Activated naive CD4-positive, alpha-beta T cell treated with anti-CD3 and anti-CD28 coated beads, Interleukin-2, amount 50 U/mL, for 24 hours (primary cell): ENCODE measurements at regions not wholly inside any gene's neighbourhood (a gene's known extent, or its start where the extent isn't known, plus 50 kb on each side); places are given as distances from the start of the nearest gene placed in this dataset.

ENCODE experiments used
- H3K27ac Mint-ChIP-seq: one replicate; pipeline ENCODE4 v1.8.0; 2021; ENCODE audit warnings: mild to moderate bottlenecking, mixed read lengths
- H3K27me3 Mint-ChIP-seq: one replicate; pipeline ENCODE4 v1.8.0; 2021; ENCODE audit warnings: mixed read lengths
- H3K36me3 Mint-ChIP-seq: one replicate; pipeline ENCODE4 v1.8.0; 2021; ENCODE audit warnings: mixed read lengths
- H3K4me1 Mint-ChIP-seq: one replicate; pipeline ENCODE4 v1.8.0; 2021; ENCODE audit warnings: mixed read lengths
- H3K4me3 Mint-ChIP-seq: one replicate; pipeline ENCODE4 v1.8.0; 2021; ENCODE audit warnings: mild to moderate bottlenecking, mixed read lengths
- H3K9me3 Mint-ChIP-seq: one replicate; pipeline ENCODE4 v1.8.0; 2021; ENCODE audit warnings: mixed read lengths

DNA sequence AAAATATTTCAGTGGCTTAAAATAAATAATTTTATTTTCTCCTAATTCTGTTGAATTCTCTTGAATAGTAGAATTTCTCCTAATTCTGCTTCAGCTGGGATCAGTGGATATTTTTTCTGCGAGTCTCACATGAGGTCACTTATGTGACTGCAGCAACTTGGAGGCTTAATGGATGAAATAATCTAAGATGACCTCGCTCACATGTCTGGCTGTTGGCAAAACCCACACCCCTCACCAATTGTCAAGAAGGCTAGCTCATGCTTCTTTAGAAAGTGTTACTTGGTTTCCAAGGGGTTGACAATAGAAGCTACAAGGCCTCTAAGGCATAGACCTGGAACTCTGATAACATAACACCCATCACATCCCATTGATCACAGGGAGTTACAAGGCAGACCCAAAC is 156.9 kb upstream of the DPYD start:
- Mint-ChIP-seq H3K36me3 (no peaks in the 10 kb centered on the region), H3K27ac (no peak overlapping the region), H3K9me3 (no peaks in the 10 kb centered on the region), H3K4me3 (no peak overlapping the region), H3K4me1 (no peaks in the 10 kb centered on the region), H3K27me3 (peaks cover 1% of the 10 kb centered on the region)

DNA sequence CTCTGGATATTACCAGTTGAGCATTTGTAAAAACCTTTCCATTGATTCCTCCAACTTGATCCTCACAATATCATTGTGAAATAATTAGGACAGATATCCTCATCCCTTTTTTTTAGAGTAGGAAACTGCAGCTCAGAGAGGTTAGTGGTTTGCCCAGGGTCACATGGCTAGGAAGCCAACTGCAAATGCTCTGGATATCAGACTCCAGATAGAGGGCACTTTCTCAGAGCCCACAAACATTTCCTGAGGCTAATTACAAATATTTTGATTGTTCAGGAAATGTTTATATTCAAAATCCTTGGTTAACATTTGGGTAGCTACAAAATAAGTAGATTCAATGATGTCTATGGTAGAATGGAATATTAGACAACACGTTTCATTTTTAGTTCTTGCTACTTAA is 154.8 kb upstream of the DPYD start:
- peaks cover 11% of the 10 kb centered on the region for H3K27me3 Mint-ChIP-seq
- H3K9me3 Mint-ChIP-seq, result no peaks in the 10 kb centered on the region
- no peak overlapping the region for H3K4me3 Mint-ChIP-seq
- no peaks in the 10 kb centered on the region for H3K36me3 Mint-ChIP-seq
- no peak overlapping the region for H3K27ac Mint-ChIP-seq
- H3K4me1 Mint-ChIP-seq, result no peaks in the 10 kb centered on the region

DNA sequence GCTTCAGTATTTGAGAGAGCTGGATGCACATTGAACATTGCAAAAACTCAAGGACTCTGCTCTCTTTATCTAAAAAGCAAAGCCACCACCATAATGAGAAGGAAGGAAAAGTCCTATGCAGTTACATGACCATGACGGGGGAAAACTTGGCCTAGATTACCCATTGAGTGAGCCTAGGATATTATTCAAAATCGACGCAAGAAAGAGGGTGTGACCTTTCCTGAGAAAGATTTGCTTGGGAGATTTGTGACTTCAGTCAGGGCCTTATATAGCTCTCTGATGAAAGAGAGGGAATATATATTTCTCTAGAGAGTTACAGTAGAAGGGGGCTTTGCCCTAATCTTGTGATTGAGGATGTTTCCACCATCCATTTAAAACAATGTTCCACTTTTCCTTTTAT is 153.0 kb upstream of the DPYD start:
- H3K36me3 Mint-ChIP-seq, result no peaks in the 10 kb centered on the region
- H3K4me1 Mint-ChIP-seq, result no peaks in the 10 kb centered on the region
- H3K27me3 Mint-ChIP-seq, result peaks cover 11% of the 10 kb centered on the region
- no peaks in the 10 kb centered on the region for H3K9me3 Mint-ChIP-seq
- no peak overlapping the region for H3K27ac Mint-ChIP-seq
- no peak overlapping the region for H3K4me3 Mint-ChIP-seq

DNA sequence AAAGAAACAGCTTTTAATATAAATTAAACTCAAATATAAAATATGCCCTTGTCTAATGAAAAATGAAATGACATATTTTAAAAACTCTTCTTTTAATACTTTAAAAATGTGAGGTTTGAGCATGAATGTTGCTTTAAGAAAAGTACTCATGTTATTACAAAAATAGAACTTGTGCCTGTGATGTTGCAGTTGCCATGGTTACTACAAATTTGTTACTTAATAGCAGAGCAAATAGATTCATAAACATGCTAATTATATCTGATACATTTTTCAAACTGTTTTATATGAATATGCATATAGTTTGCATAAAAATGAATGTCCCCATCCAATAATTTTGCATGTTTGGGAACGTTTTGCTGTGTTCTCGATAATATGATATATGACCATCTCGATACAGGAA is 152.3 kb upstream of the DPYD start:
- H3K27me3 Mint-ChIP-seq, result peaks cover 11% of the 10 kb centered on the region
- H3K4me1 Mint-ChIP-seq, result no peaks in the 10 kb centered on the region
- no peaks in the 10 kb centered on the region for H3K9me3 Mint-ChIP-seq
- no peak overlapping the region for H3K4me3 Mint-ChIP-seq
- no peak overlapping the region for H3K27ac Mint-ChIP-seq
- no peaks in the 10 kb centered on the region for H3K36me3 Mint-ChIP-seq

DNA sequence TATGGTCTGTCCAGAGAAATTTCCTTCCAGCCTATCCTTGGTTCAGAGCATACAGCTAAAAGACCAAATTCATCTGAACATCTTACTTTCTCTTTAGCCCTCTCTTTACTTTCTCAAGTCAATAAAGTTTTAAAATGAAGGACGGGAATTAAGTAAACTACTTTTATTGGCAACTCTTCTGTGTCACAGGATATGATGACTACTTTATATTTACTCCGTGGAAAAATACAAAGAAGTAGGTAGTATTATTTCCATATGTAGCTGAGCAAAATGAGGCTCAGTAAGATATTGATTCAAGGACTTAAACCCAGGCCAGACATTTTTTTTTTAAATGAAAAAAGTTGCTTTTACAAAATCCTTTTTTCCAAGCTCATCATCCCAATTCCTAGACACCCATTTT is 151.2 kb upstream of the DPYD start:
- Mint-ChIP-seq H3K36me3 (no peaks in the 10 kb centered on the region), H3K4me3 (no peak overlapping the region), H3K4me1 (no peaks in the 10 kb centered on the region), H3K9me3 (no peaks in the 10 kb centered on the region), H3K27me3 (peaks cover 14% of the 10 kb centered on the region), H3K27ac (no peak overlapping the region)

DNA sequence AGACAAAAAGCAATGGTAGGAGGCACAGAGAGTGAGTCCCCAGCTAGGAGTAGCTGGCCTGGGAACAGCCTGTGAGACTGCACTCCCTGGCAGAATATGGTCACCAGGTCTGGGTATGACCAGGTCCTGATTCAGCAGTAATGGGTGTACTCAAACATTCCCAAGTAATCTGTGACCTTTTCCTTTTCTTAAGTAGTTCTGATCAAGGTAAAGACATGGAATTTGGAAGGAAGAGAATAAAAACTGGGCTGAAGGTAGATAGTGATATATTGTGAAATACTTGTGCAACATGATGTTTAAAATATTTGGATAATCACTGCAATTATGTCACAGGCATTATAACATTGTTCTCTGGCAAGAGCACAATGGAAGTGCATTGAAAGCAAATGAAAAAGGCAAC is 147.2 kb upstream of the DPYD start:
- Mint-ChIP-seq H3K27ac (no peak overlapping the region), H3K9me3 (no peaks in the 10 kb centered on the region), H3K4me1 (no peaks in the 10 kb centered on the region), H3K4me3 (no peak overlapping the region), H3K27me3 (peaks cover 19% of the 10 kb centered on the region), H3K36me3 (no peaks in the 10 kb centered on the region)

DNA sequence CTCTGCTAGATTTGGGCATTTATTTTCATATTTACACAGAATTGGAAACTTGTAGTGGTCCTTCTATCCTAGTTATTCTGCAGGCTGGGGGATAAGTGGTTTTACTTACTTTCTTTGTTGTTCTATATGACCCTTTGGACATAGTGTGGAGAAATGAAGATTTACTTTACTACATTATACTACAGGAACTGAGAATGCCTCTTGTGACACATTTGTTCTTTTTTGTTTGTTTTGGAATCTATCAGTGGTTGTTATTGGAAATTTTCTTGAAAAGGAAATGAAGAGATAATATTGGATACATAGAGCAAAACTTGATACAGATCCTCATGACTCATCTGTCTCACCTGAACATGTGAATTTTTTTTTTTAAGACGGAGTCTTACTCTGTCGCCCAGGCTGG is 146.1 kb upstream of the DPYD start:
- H3K27ac Mint-ChIP-seq, result no peak overlapping the region
- H3K4me3 Mint-ChIP-seq, result no peak overlapping the region
- peaks cover 17% of the 10 kb centered on the region for H3K27me3 Mint-ChIP-seq
- H3K36me3 Mint-ChIP-seq, result no peaks in the 10 kb centered on the region
- no peaks in the 10 kb centered on the region for H3K4me1 Mint-ChIP-seq
- no peaks in the 10 kb centered on the region for H3K9me3 Mint-ChIP-seq

DNA sequence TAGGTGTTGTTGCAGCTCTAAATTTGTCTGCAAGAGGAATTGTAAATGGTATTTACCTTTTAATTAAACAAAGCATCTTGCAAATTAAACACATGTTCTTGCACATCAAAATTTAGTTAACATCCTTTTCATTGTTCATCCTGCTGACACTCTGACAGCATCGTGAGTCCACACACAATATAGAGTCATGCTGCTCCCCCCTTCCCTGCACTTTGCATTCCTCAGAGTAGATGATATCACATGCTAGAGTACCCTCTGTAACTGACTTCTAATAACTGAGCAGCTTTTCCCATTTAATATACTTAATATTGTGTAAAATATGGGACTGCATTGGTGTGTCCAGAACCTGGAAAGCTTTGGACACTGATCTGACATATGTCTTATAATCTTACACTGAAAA is 138.8 kb upstream of the DPYD start:
- Mint-ChIP-seq H3K4me3 (no peak overlapping the region), H3K27me3 (peaks cover 29% of the 10 kb centered on the region)

DNA sequence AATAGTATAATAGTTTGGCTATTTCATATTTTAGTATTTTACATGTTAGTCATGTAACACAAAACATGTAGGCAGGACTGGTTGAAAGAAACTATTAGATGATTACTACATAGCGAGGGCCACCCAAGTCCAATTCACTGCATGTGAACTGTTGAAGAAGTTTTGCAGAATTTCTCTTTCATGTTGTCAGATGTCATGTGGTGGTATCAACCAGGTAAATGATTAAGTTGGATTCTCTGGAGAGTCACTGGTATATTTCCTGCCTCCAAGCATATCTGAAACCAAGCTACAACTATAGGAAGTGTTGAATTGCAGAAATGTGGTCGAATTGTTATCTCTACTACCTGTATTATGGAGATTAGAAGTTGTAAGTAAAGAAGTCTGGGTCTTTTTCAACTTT is 137.8 kb upstream of the DPYD start:
- peaks cover 4% of the 10 kb centered on the region for H3K4me1 Mint-ChIP-seq
- no peaks in the 10 kb centered on the region for H3K36me3 Mint-ChIP-seq
- peaks cover 32% of the 10 kb centered on the region for H3K27me3 Mint-ChIP-seq
- H3K4me3 Mint-ChIP-seq, result no peak overlapping the region
- H3K9me3 Mint-ChIP-seq, result no peaks in the 10 kb centered on the region
- no peak overlapping the region for H3K27ac Mint-ChIP-seq

More for the DNA sequence above, 138.8 kb upstream of the DPYD start:
- H3K4me1 Mint-ChIP-seq, result peaks cover 1% of the 10 kb centered on the region
- H3K9me3 Mint-ChIP-seq, result no peaks in the 10 kb centered on the region
- H3K27ac Mint-ChIP-seq, result no peak overlapping the region
- H3K36me3 Mint-ChIP-seq, result no peaks in the 10 kb centered on the region

DNA sequence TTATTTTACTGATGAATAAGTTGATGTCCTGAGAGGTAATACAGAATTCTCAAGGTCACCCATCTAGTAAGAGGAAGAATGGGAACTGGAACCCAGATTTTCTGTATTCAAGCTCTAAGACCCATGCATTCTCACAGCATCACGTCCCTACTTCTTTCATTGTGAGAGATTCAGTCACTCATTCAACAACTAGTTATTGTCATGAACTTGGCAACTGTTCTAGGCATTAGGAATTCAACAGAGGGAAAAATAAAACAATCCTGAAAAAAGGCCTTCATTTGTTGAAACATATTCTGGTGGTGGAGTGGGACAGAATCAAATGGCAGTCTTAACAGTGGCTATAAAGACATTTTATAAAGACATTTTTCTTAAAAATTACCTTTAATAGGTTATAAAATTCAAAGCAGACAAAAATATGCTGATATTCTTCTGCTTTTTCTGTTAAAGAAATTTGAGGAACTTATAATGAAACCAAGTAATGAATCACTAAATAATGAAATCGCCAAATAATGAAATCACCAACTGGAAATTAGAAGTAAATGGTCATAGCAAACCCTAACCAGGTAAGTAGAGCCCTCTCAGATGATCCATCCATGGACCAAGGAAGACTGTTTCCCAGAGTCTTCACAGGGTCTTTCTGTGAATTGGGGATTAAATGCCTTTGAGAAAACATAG is 136.5 kb upstream of the DPYD start:
- no peak overlapping the region for H3K27ac Mint-ChIP-seq
- peaks cover 37% of the 10 kb centered on the region for H3K27me3 Mint-ChIP-seq
- no peaks in the 10 kb centered on the region for H3K36me3 Mint-ChIP-seq
- H3K4me1 Mint-ChIP-seq, result peaks cover 13% of the 10 kb centered on the region
- H3K9me3 Mint-ChIP-seq, result no peaks in the 10 kb centered on the region
- no peak overlapping the region for H3K4me3 Mint-ChIP-seq

DNA sequence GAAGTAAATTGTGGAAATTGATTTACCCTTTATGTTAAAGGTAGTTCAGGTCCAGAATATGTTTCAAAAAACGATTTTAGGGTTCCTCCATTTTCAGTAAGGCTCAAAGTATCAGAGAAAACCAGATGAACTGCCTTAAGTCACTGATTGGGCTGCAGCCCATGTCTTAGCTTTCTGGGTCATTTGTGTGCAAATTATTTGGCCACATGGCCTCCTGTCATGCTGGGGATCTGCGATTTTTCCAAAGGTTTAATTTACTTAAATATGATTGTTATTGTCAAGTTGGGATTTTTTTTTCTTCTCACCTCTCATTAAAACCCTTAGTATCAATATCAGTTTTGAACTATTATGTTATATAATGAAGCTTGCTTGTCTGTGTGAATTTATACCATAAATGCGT is 135.9 kb upstream of the DPYD start:
- H3K36me3 Mint-ChIP-seq, result no peaks in the 10 kb centered on the region
- peaks cover 13% of the 10 kb centered on the region for H3K4me1 Mint-ChIP-seq
- H3K4me3 Mint-ChIP-seq, result no peak overlapping the region
- H3K27me3 Mint-ChIP-seq, result peaks cover 38% of the 10 kb centered on the region
- H3K27ac Mint-ChIP-seq, result no peak overlapping the region
- H3K9me3 Mint-ChIP-seq, result no peaks in the 10 kb centered on the region

DNA sequence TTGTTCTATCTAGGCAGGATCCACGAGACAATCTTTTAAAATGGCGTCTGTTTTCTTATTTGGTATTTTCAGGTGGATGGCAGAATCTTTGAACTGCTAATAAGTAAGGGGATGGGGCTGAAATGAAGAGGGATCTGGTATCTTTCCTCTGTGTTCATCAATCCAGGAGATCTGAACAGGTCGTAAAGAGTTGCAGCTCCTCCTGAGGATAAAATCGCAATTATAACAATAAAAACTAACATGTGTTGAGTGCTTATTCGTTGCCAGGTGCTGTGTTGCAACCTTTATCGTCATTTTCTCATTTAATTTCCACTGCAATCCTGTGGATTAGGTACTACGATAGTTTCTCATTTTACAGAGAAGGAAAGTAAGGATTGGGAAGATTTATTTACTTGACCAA is 134.6 kb upstream of the DPYD start:
- Mint-ChIP-seq H3K27me3 (peaks cover 45% of the 10 kb centered on the region), H3K27ac (no peak overlapping the region), H3K4me3 (no peak overlapping the region), H3K9me3 (no peaks in the 10 kb centered on the region), H3K36me3 (no peaks in the 10 kb centered on the region), H3K4me1 (peaks cover 13% of the 10 kb centered on the region)

DNA sequence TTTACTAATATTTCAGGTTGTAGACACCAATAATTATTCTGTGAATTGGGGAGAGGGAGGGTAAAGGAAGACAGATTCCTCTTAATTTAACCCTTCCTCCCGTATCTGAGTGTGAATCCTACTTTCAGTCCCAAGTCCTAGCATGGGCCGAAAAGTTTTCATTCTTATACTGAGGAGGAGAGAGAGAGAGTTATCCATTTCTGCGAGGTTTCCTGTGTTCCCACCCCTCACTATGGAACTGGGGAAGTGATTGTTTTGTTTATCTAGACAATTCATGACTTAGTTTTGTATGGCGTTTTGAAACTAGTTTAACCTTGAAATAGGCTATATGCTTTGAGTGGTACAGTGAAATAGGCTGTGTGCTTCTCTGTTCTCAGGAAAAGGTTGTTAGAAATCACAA is 134.0 kb upstream of the DPYD start:
- no peaks in the 10 kb centered on the region for H3K9me3 Mint-ChIP-seq
- peaks cover 13% of the 10 kb centered on the region for H3K4me1 Mint-ChIP-seq
- H3K27me3 Mint-ChIP-seq, result peaks cover 45% of the 10 kb centered on the region
- peak overlapping the region; percentile 59 for H3K4me3 Mint-ChIP-seq
- H3K36me3 Mint-ChIP-seq, result no peaks in the 10 kb centered on the region
- H3K27ac Mint-ChIP-seq, result no peak overlapping the region

DNA sequence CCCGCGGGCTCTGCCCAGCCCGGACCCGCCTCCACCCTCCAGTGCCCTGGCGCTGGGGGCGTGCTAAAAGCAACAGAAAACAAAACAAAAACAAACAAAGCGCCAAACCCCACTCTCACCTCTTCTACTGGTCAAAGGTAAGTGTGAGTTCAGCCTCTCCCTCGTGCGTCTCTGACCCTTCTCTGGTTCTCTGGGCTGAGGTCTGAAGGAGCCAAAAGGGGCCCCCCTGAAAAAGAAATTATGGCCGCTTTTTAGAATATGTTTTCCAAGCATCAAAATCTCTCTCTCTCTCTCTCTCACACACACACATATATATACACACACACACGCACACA is 133.5 kb upstream of the DPYD start:
- Mint-ChIP-seq H3K9me3 (no peaks in the 10 kb centered on the region), H3K4me1 (peaks cover 18% of the 10 kb centered on the region), H3K4me3 (peak overlapping the region; percentile 59), H3K27me3 (peaks cover 49% of the 10 kb centered on the region), H3K27ac (no peak overlapping the region), H3K36me3 (no peaks in the 10 kb centered on the region)

DNA sequence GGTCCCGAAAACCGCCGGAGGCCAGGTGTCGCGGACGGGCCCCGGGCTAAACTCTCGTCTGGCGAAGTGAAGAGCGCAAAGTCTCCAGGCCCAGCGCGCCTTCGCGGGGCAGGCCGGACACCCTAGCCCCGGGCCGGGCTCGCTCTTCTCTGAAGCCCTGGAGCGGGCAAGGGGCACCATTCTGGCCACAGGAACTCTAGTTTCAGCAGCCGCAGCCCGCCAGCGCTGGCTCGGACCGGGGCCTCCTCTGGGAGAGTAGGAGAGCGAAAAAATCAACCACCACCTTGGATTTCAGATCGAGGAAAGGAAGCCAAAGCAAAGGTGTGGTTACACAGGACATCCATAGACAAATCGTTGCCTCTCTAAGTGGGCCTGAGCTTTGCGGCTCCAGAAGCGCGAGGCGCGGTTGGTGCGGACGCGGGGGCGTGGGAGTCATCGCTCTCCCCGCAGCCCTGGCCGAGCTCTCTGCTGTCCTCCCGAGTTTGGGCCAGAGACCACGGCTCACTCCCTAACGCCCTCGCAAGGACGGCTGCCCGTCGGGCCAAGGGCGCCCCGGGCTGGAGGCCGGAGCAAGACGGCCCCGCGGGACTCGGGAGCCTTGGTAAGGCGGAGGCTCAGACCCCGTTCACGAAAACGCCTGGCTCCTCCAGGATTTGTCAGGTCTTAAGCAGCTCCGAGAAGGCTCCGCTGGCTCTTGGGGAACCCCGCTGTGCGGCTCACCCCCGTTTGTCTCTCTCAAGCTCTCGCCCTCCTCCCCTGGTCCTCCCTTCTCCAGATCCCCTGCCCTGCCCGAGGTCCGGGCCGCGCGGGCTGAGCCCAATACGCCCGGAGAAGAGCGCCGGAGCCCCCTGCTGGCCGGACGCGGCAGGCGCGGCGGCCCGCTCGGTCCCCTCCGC is 132.9 kb upstream of the DPYD start:
- peaks cover 55% of the 10 kb centered on the region for H3K27me3 Mint-ChIP-seq
- no peak overlapping the region for H3K27ac Mint-ChIP-seq
- no peaks in the 10 kb centered on the region for H3K36me3 Mint-ChIP-seq
- H3K4me1 Mint-ChIP-seq, result peaks cover 24% of the 10 kb centered on the region
- H3K9me3 Mint-ChIP-seq, result no peaks in the 10 kb centered on the region
- peak overlapping the region; percentile 59 for H3K4me3 Mint-ChIP-seq

DNA sequence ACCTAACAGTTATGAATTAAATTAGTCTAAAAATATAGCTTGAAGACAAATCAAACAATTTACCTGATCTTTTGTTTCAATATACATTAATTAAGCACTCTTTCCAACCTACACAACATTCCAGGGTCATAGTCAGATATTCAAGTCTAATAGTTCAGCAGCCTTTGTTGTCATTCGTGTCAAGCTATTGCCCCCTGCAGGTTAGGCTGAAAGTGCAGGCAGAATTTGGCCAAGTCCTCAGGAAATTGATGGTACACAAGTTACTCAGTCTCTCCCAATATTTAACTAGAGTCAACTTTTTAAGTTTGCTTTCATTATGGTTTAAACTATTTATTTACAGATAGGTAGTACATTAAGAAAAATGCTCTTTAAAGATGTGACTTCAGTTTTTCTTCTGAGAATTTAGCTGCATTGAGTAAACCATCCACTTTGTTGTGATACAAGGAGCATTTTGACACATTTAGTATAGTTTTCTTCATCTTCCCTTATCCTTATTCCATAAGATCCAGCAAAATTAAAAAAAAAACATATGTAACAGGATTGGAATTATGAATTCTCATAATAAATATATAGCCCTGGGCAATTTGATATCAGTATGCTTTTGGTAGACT is 130.3 kb upstream of the DPYD start:
- no peaks in the 10 kb centered on the region for H3K36me3 Mint-ChIP-seq
- peaks cover 38% of the 10 kb centered on the region for H3K4me1 Mint-ChIP-seq
- H3K9me3 Mint-ChIP-seq, result peaks cover 3% of the 10 kb centered on the region
- H3K27ac Mint-ChIP-seq, result no peak overlapping the region
- peaks cover 65% of the 10 kb centered on the region for H3K27me3 Mint-ChIP-seq
- H3K4me3 Mint-ChIP-seq, result no peak overlapping the region
